ENCODE measurements at regions not wholly inside any gene's neighbourhood (a gene's known extent, or its start where the extent isn't known, plus 50 kb on each side); places are given as distances from the start of the nearest gene placed in this dataset.

- H3K4me3 ChIP-seq (ENCODE audit: low read depth, low read length) = no peak overlapping the region
- TF ChIP-seq CTCF (IDR thresholded peaks at IDR 0.05; ENCODE audit: borderline replicate concordance, insufficient read depth, low read depth, low read length) = no peak
Observed at GRCh38 chr2:9693646-9694045, 62.8 kb upstream of the YWHAQ start.

DNA sequence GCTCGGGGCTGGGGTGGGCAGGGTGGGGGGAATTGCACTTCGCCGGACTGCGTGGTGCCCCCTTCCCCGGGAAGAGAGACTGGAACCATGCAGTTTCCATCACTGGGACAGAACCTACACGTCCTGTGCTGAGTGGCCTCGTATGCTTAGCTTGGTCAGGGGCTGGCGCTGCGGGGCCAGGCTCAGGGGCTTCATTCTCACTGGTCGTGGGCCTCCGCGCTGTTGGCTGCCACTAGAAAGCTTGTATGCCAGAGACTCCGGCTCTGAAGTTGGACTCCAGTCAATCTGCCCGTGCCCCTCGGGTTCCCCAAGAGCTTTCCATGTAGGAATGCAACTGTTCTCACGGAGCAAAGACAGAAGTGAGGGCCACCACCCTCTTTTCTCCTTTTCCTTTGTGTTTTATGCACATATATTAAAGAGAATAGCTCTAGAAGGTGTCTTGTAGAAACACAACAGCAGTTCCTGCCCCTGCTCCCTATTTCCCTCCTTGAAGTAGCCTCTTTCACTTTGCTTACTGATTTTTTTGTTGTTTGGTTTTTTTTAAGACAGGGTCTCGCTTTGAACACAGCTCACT, 64.0 kb upstream of the YWHAQ start:
- TF ChIP-seq CTCF (IDR thresholded peaks at IDR 0.05; ENCODE audit: borderline replicate concordance, insufficient read depth, low read depth, low read length) = no peak
- H3K4me3 ChIP-seq (ENCODE audit: low read depth, low read length) = no peak overlapping the region

DNA sequence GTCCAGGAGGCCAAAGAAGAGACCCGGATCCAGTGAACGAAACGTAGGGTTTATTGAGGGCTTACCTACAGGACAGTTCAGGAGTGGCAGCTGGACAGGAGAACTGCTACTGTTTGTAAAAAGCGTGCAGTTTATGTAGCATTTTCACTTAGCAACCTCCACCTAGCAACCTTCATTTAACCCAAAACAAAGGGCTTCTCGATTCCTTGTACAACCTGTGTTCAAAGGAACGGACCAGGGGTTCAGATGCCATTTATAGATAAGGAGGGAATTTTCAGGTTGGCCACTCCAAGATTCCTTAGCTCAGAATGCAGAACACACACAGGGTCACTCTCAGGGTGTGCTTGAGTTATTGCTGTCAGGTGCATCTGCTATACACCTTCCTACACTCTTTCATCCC, 65.1 kb upstream of the YWHAQ start:
- no peak for TF ChIP-seq CTCF (IDR thresholded peaks at IDR 0.05; ENCODE audit: borderline replicate concordance, insufficient read depth, low read depth, low read length)

DNA sequence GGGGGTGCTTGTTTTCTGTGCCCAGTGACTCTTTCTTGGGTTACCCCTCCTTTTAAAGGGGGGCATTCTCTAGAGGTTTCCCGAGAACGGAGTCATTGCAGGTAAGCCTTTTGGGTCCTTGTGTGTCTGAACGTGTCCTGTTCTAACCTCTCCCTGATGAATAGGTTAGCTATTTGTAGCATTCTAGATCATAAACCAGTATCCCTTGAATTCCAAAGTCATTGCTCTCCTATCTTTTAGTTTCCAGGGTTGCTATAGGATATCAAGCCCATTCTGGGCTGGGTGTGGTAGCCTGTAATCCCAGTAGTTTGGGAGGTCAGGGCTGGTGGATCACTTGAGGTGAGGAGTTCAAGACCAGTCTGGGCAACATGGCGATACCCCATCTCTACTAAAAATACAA, 65.9 kb upstream of the YWHAQ start:
- no peak for TF ChIP-seq CTCF (IDR thresholded peaks at IDR 0.05; ENCODE audit: borderline replicate concordance, insufficient read depth, low read depth, low read length)
- no peak overlapping the region for H3K4me3 ChIP-seq (ENCODE audit: low read depth, low read length)

More for the DNA sequence above, 65.1 kb upstream of the YWHAQ start:
- no peak overlapping the region for H3K4me3 ChIP-seq (ENCODE audit: low read depth, low read length)

DNA sequence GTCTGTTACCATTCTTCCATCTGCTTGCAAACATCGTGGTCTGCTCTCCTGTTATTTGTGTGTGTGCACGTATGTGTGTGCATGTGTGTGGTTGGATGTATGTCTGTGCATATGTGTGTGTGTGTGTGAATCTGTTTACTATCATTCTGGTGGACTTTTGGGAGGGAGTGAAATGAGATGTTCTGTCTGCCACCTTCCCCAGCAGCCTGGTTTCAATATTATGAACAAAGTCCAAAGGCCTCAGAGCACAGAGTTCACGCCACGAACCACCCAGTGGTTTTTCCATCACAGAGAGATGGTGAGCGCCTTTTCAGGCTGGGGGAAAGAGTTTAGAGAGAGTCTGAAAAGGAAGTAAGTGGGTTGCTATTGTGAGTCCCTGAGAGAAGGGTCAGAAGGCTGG, 67.1 kb upstream of the YWHAQ start:
- TF ChIP-seq CTCF (IDR thresholded peaks at IDR 0.05; ENCODE audit: borderline replicate concordance, insufficient read depth, low read depth, low read length) = no peak
- H3K4me3 ChIP-seq (ENCODE audit: low read depth, low read length) = no peak overlapping the region

DNA sequence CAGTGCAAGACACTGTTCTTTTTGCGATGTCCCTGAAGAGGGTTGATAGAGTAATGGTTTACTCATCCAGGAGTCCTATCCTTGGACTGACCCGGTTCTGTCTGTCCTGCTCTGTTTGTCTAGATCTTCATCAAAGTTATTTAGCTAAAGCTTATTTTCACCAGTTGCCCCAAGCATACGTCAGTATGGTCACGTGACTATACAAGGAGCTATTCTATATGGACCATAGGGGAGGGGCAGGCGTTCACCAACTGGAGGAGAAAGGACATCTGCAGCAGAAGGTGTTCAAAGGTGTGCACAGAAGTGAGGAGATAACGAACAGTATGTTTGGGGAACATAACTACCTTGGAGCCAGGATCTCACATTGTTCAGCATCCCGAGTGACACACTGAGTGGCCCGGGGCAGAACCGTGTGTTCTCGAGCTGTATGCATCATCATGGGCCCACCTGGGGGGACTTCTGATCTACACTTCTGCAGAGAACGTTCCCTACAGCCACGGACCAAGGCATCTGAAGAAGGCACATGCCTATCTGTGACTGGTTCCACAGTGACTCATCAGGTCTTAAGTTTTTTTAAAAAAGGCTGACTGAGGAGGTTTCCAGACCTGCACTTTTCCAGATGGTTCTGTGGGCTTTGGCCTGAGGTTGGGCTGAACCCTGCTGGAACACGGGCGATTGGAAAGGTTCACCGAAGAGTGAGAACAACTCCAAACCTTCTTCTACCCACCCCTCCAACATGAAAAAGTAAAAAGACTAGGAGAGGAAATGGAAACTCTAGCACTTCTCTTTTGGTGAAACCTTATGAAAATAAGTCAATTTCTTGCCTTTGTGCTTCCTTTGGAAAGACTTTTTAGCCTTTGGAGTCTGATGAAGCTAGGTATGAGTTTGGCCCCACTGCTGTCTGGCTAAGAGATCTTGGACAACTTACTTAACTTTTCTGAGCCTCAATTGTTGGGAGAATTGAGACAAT, 68.6 kb upstream of the YWHAQ start:
- TF ChIP-seq CTCF (IDR thresholded peaks at IDR 0.05; ENCODE audit: borderline replicate concordance, insufficient read depth, low read depth, low read length) = no peak
- H3K4me3 ChIP-seq (ENCODE audit: low read depth, low read length) = no peak overlapping the region

GRCh38 chr2:9700109-9700495, 69.3 kb upstream of the YWHAQ start:
- no peak overlapping the region for H3K4me3 ChIP-seq (ENCODE audit: low read depth, low read length)
- no peak for TF ChIP-seq CTCF (IDR thresholded peaks at IDR 0.05; ENCODE audit: borderline replicate concordance, insufficient read depth, low read depth, low read length)

Data from GM12875 (cell line).